Lung (tissue), 11 donors: ENCODE measurements at regions not wholly inside any gene's neighbourhood (a gene's known extent, or its start where the extent isn't known, plus 50 kb on each side); places are given as distances from the start of the nearest gene placed in this dataset.
"Not testable (repeated sequence)": the region's sequence is repeated elsewhere in the genome, so short reads cannot be mapped to it uniquely, and the experiment has no call there.

Experiments
- ATAC-seq: fragments of 200-7000 bp; cut with Tn5 transposase; one replicate; pipeline ENCODE4 v1.9.1; 2020; ENCODE audit warnings: moderate number of reproducible peaks; ENCODE audit not compliant: insufficient read depth, low FRiP score
- DNase-seq, 3 donors: peaks; one replicate each; pipeline ENCODE4 v3.0.0-alpha.2; 2013 to 2017
- H3K27ac ChIP-seq, 2 donors: one replicate each; pipeline ENCODE4 v1.5.1; 2013; ENCODE audit warnings: mild to moderate bottlenecking in 2 of 2, moderate library complexity in 2 of 2, control low read depth in 1 of 2, inconsistent platforms in 1 of 2, low read depth in 1 of 2, low read length in 1 of 2
- H3K27me3 ChIP-seq, 3 donors: one replicate each; pipeline ENCODE4 v1.5.1; 2013; ENCODE audit warnings: low read length in 2 of 3; ENCODE audit not compliant: control insufficient read depth in 3 of 3, insufficient read depth in 3 of 3
- H3K36me3 ChIP-seq, 4 donors: one replicate each; pipeline ENCODE4 v1.5.1; 2013; ENCODE audit warnings: low read length in 4 of 4, mild to moderate bottlenecking in 1 of 4, moderate library complexity in 1 of 4; ENCODE audit not compliant: control insufficient read depth in 4 of 4, insufficient read depth in 4 of 4
- H3K4me1 ChIP-seq, 5 donors: one replicate each; pipeline ENCODE4 v1.5.1; 2013; ENCODE audit warnings: low read length in 5 of 5, mild to moderate bottlenecking in 2 of 5, moderate library complexity in 1 of 5; ENCODE audit not compliant: control insufficient read depth in 5 of 5, insufficient read depth in 5 of 5
- H3K4me3 ChIP-seq: one replicate; pipeline ENCODE4 v1.5.1; 2013; ENCODE audit warnings: mild to moderate bottlenecking, control low read depth, moderate library complexity
- H3K9ac ChIP-seq, 2 donors: one replicate each; pipeline ENCODE4 v1.5.1; 2013; ENCODE audit warnings: low read length in 2 of 2, control low read depth in 1 of 2; ENCODE audit not compliant: insufficient read depth in 1 of 2
- H3K9me3 ChIP-seq, 4 donors: one replicate each; pipeline ENCODE4 v1.5.1; 2013; ENCODE audit warnings: low read length in 3 of 4, mild to moderate bottlenecking in 1 of 4, moderate library complexity in 1 of 4; ENCODE audit not compliant: control insufficient read depth in 4 of 4, insufficient read depth in 3 of 4
- CTCF ChIP-seq: IDR thresholded peaks from 2 replicates; pipeline ENCODE4 v1.5.1; 2012; ENCODE audit warnings: mild to moderate bottlenecking; ENCODE audit errors: control extremely low read depth, extremely low read depth
- WGBS, 2 donors: extraction: QIAGEN DNeasy Blood & Tissue Kit; methylation state at CpG; one replicate each; pipeline ENCODE4 v1.1.7; 2013; 5-methylcytosine and 5-hydroxymethylcytosine counted together
- donor health status: control.
- donor health status: control.
- donor health status: Bipolar disorder and iron deficiency.
- donor health status: healthy.
- donor health status: DM: yes; HTN: yes; CAD: no.

GRCh38 chr5:25515525-25515924, 870.7 kb upstream of the CDH10 start:
- Histone ChIP-seq H3K27ac (no peak overlapping the region), H3K4me1 (no peaks in the 10 kb centered on the region), H3K27me3 (no peaks in the 10 kb centered on the region), H3K4me3 (no peak overlapping the region), H3K9ac (no peak overlapping the region), H3K36me3 (no peaks in the 10 kb centered on the region), H3K9me3 (no peaks in the 10 kb centered on the region)
- 87 to 92% methylated on average over 2 of the region's 2 CpGs for WGBS, 2 donors
- DNase-seq (no peak), ATAC-seq (no peak)
- TF ChIP-seq CTCF = no peak

- not testable (repeated sequence) for H3K4me3 ChIP-seq, H3K9me3 ChIP-seq
- WGBS, 2 donors = 83 to 87% methylated on average over 2 of the region's 2 CpGs
Observed at GRCh38 chr5:25510692-25511091, 865.9 kb upstream of the CDH10 start.

GRCh38 chr5:25508011-25508410, 863.2 kb upstream of the CDH10 start:
- not testable (repeated sequence) for H3K27me3 ChIP-seq, H3K4me1 ChIP-seq, DNase-seq, H3K9ac ChIP-seq, H3K36me3 ChIP-seq, H3K4me3 ChIP-seq, H3K9me3 ChIP-seq, ATAC-seq, H3K27ac ChIP-seq
- 93 to 97% methylated on average over 4 of the region's 4 CpGs for WGBS, 2 donors

More at GRCh38 chr5:25510692-25511091, 865.9 kb upstream of the CDH10 start:
- not testable (repeated sequence) for H3K27me3 ChIP-seq, H3K4me1 ChIP-seq, DNase-seq, ATAC-seq, H3K27ac ChIP-seq, H3K9ac ChIP-seq, H3K36me3 ChIP-seq

GRCh38 chr5:25500635-25501034, 855.9 kb upstream of the CDH10 start:
- Histone ChIP-seq H3K9me3 (no peaks in the 10 kb centered on the region), H3K27me3 (no peaks in the 10 kb centered on the region), H3K4me3 (no peak overlapping the region), H3K27ac (no peak overlapping the region), H3K9ac (no peak overlapping the region), H3K4me1 (no peaks in the 10 kb centered on the region), H3K36me3 (no peaks in the 10 kb centered on the region)
- DNase-seq (no peak), ATAC-seq (no peak)
- 56 to 85% methylated on average over 1 of the region's 1 CpG for WGBS, 2 donors
- TF ChIP-seq CTCF = no peak
